Neural progenitor cell (in vitro differentiated cells): ENCODE measurements at regions not wholly inside any gene's neighbourhood (a gene's known extent, or its start where the extent isn't known, plus 50 kb on each side); places are given as distances from the start of the nearest gene placed in this dataset.

Experiments used
- DNase-seq: peaks from one replicate; pipeline ENCODE4 v3.0.0-alpha.2; 2016; ENCODE audit warnings: low spot score
- H2AFZ ChIP-seq: fragments of 200-600 bp; sonication (generic); replicated peaks from 2 replicates; pipeline ENCODE4 v1.6.1; 2016; ENCODE audit warnings: antibody characterized with exemption
- H3F3A ChIP-seq: fragments of 200-600 bp; sonication (generic); 2 replicates; pipeline ENCODE4 v1.6.1; 2016; ENCODE audit warnings: antibody characterized with exemption, low read depth
- H3K27ac ChIP-seq: fragments of 200-600 bp; sonication (generic); 2 replicates; pipeline ENCODE4 v1.5.1; 2016; ENCODE audit warnings: mild to moderate bottlenecking
- H3K27me3 ChIP-seq: fragments of 200-600 bp; sonication (generic); 2 replicates; pipeline ENCODE4 v1.6.1; 2016; ENCODE audit warnings: mild to moderate bottlenecking, moderate library complexity
- H3K36me3 ChIP-seq: fragments of 200-600 bp; sonication (generic); 2 replicates; pipeline ENCODE4 v1.5.1; 2016
- H3K4me1 ChIP-seq: fragments of 200-600 bp; sonication (generic); 2 replicates; pipeline ENCODE4 v1.6.1; 2016; ENCODE audit warnings: mixed run types
- H3K4me2 ChIP-seq: fragments of 200-600 bp; sonication (generic); 2 replicates; pipeline ENCODE4 v1.6.1; 2016
- H3K4me3 ChIP-seq: fragments of 200-600 bp; sonication (generic); 2 replicates; pipeline ENCODE4 v1.5.1; 2016
- H3K79me2 ChIP-seq: fragments of 200-600 bp; sonication (generic); 2 replicates; pipeline ENCODE4 v1.6.1; 2016; ENCODE audit warnings: low read depth
- H3K9ac ChIP-seq: fragments of 200-600 bp; sonication (generic); 2 replicates; pipeline ENCODE4 v1.6.1; 2016
- H3K9me3 ChIP-seq: fragments of 200-600 bp; sonication (generic); 2 replicates; pipeline ENCODE4 v1.5.1; 2016; ENCODE audit warnings: low read depth
- H4K20me1 ChIP-seq: fragments of 200-600 bp; sonication (generic); 2 replicates; pipeline ENCODE4 v1.6.1; 2016; ENCODE audit warnings: low read depth
- H3K27ac Mint-ChIP-seq: 3 replicates; pipeline ENCODE4 v1.8.0; 2021; ENCODE audit warnings: mixed read lengths
- H3K27me3 Mint-ChIP-seq: 2 replicates; pipeline ENCODE4 v1.8.0; 2022; ENCODE audit warnings: low read depth, mild to moderate bottlenecking, inconsistent platforms, moderate library complexity, mixed read lengths; ENCODE audit not compliant: insufficient read depth
- H3K36me3 Mint-ChIP-seq: 3 replicates; pipeline ENCODE4 v1.8.0; 2021; ENCODE audit warnings: mixed read lengths
- H3K4me1 Mint-ChIP-seq: 3 replicates; pipeline ENCODE4 v1.8.0; 2021; ENCODE audit warnings: mixed read lengths
- H3K4me3 Mint-ChIP-seq: 3 replicates; pipeline ENCODE4 v1.8.0; 2021; ENCODE audit warnings: mild to moderate bottlenecking, moderate library complexity, mixed read lengths
- H3K9me3 Mint-ChIP-seq: 3 replicates; pipeline ENCODE4 v1.8.0; 2020; ENCODE audit warnings: mixed read lengths
- CTCF ChIP-seq: fragments of 200-600 bp; sonication (generic); IDR thresholded peaks from 2 replicates; pipeline ENCODE4 v1.5.1; 2017; ENCODE audit warnings: antibody characterized with exemption, mild to moderate bottlenecking
- EZH2 ChIP-seq: fragments of 200-600 bp; sonication (generic); IDR thresholded peaks from 2 replicates; pipeline ENCODE4 v1.6.1; 2017; ENCODE audit warnings: antibody characterized with exemption, mild to moderate bottlenecking, moderate library complexity
- EZH2phosphoT487 ChIP-seq: fragments of 200-600 bp; sonication (generic); IDR thresholded peaks from 2 replicates; pipeline ENCODE4 v1.6.1; 2017; ENCODE audit warnings: antibody characterized with exemption

GRCh38 chr6:4394786-4395185 lies 259.4 kb upstream of the ECI2 start:
- Histone ChIP-seq H3K79me2 (no peaks in the 10 kb centered on the region), H4K20me1 (no peaks in the 10 kb centered on the region), H3K36me3 (no peaks in the 10 kb centered on the region), H3K9ac (no peak overlapping the region), H3K4me3 (no peak overlapping the region), H3K27ac (no peak overlapping the region), H3K4me1 (no peaks in the 10 kb centered on the region), H3K27me3 (no peaks in the 10 kb centered on the region), H3F3A (no peaks in the 10 kb centered on the region), H3K9me3 (no peaks in the 10 kb centered on the region), H2AFZ (no peak overlapping the region), H3K4me2 (no peak overlapping the region)
- Mint-ChIP-seq H3K27ac (no peak overlapping the region), H3K36me3 (no peaks in the 10 kb centered on the region), H3K27me3 (peaks cover 6% of the 10 kb centered on the region), H3K4me3 (no peak overlapping the region), H3K9me3 (peaks cover 3% of the 10 kb centered on the region), H3K4me1 (peaks cover 6% of the 10 kb centered on the region)
- TF ChIP-seq EZH2 (no peak), CTCF (no peak), EZH2phosphoT487 (no peak)
- no peak for DNase-seq

GRCh38 chr6:4388675-4389074 lies 253.3 kb upstream of the ECI2 start:
- H3K9me3 ChIP-seq = no peaks in the 10 kb centered on the region
- no peak overlapping the region for H3K27ac Mint-ChIP-seq
- H3K4me3 Mint-ChIP-seq = no peak overlapping the region
- H3K36me3 ChIP-seq = no peaks in the 10 kb centered on the region
- no peak overlapping the region for H3K9ac ChIP-seq
- no peaks in the 10 kb centered on the region for H3K27me3 ChIP-seq
- DNase-seq = peak; percentile 48
- peaks cover 5% of the 10 kb centered on the region for H3K36me3 Mint-ChIP-seq
- H3K79me2 ChIP-seq = no peaks in the 10 kb centered on the region
- H4K20me1 ChIP-seq = no peaks in the 10 kb centered on the region
- H2AFZ ChIP-seq = no peak overlapping the region
- H3K27ac ChIP-seq = no peak overlapping the region
- peaks cover 29% of the 10 kb centered on the region for H3K4me1 ChIP-seq
- TF ChIP-seq CTCF (no peak), EZH2 (no peak), EZH2phosphoT487 (no peak)
- H3K4me3 ChIP-seq = no peak overlapping the region
- H3F3A ChIP-seq = peaks cover 7% of the 10 kb centered on the region
- H3K27me3 Mint-ChIP-seq = peaks cover 11% of the 10 kb centered on the region
- peaks cover 13% of the 10 kb centered on the region for H3K4me1 Mint-ChIP-seq
- H3K4me2 ChIP-seq = no peak overlapping the region
- H3K9me3 Mint-ChIP-seq = peaks cover 28% of the 10 kb centered on the region

GRCh38 chr6:4384656-4385055 lies 249.3 kb upstream of the ECI2 start:
- TF ChIP-seq CTCF (peak; percentile 56), EZH2phosphoT487 (no peak), EZH2 (no peak)
- Mint-ChIP-seq H3K4me1 (peaks cover 13% of the 10 kb centered on the region), H3K9me3 (peaks cover 44% of the 10 kb centered on the region), H3K36me3 (peaks cover 7% of the 10 kb centered on the region), H3K4me3 (no peak overlapping the region), H3K27me3 (peaks cover 6% of the 10 kb centered on the region), H3K27ac (no peak overlapping the region)
- no peaks in the 10 kb centered on the region for H3K79me2 ChIP-seq
- no peaks in the 10 kb centered on the region for H4K20me1 ChIP-seq
- H3K4me3 ChIP-seq = peak overlapping the region; percentile 5
- H3K9ac ChIP-seq = no peak overlapping the region
- H3K27ac ChIP-seq = no peak overlapping the region
- H3K4me1 ChIP-seq = peaks cover 32% of the 10 kb centered on the region
- H3F3A ChIP-seq = peaks cover 7% of the 10 kb centered on the region
- H3K4me2 ChIP-seq = peak overlapping the region; percentile 46
- peak; percentile 68 for DNase-seq
- H3K36me3 ChIP-seq = no peaks in the 10 kb centered on the region
- H3K9me3 ChIP-seq = no peaks in the 10 kb centered on the region
- H3K27me3 ChIP-seq = no peaks in the 10 kb centered on the region
- H2AFZ ChIP-seq = no peak overlapping the region
